ENCODE measurements at regions not wholly inside any gene's neighbourhood (a gene's known extent, or its start where the extent isn't known, plus 50 kb on each side); places are given as distances from the start of the nearest gene placed in this dataset.

DNA sequence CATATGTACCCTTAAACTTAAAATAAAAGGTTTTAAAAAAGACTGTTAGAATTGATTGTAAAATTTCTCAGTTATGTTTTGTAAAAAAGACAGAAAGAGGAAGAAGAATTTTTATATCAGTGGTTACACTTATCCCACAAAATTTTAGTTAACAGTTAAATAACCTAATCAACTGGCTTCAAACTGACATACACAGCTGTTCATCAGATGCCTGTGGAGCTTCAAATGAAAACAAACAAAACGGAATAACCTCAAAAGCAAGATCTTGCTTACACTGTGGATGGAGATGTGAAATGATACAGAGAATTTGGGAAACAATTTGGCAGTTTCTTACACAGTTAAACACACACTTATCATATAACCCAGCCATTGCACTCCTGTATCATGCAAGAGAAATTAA is 521.0 kb downstream of the ETS1 start:
- no peak for DNase-seq

- peak; percentile 86 for DNase-seq
Observed at GRCh38 chr11:128061281-128061871, 526.0 kb downstream of the ETS1 start.

DNA sequence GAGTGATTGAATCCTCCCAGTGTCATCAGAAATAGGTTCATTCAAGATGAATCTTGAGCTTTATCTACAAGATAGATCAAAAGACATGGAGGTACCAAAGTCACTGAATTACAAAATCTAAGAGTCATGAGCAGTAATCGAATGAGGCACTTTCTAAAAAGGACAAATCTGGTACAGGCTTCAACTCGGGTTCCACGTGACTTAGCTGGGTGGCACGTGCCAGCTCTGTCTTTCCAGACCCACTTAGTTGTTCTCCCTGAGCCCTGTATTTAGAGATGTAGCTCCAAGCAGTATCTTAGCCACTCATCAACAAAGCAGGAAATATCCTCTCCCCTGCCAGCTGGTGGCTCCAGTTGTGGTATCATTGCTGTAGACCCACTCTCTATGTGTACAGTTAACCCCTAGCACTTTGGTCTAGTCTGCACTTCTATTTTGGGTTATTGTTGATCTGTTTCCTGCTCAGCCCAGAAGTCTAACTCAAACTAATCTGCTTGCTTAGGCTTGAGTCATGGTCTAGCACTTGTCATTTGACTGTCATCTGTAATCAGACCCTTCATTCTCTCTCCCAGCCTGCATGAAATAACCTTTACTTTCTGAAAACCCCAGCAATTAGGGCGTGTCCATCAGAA is 528.7 kb downstream of the ETS1 start:
- no peak for DNase-seq

GRCh38 chr11:128057786-128058395 is 529.5 kb downstream of the ETS1 start:
- DNase-seq, result no peak

DNA sequence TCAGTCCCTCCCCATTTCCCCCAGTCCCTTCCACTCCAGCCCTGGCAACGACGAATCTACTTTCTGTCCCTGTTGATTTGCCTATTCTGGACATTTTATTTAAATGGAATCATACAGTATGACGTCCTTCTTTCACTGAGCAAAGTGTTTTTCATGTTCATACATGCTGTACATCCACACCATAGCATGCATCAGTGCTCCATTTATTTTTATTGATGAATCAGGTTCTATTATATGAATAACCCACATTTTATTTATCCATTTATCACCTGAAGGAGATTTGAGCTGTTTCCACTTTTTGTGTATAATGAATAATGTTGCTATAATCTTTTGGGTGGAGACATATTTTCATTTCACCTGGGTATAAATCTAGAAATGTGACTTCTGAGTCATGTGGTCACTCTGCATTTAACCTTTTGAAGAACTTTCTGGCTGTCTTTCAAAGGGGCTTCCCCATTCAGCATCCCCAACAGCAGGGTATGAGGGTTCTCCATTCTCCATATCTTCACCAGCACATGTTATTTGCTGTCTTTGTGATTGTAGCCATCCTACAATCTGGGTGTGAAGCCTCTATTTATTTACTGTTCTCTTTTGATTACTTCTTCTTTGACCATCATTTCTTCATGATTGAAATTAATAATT is 531.7 kb downstream of the ETS1 start:
- no peak for DNase-seq

DNA sequence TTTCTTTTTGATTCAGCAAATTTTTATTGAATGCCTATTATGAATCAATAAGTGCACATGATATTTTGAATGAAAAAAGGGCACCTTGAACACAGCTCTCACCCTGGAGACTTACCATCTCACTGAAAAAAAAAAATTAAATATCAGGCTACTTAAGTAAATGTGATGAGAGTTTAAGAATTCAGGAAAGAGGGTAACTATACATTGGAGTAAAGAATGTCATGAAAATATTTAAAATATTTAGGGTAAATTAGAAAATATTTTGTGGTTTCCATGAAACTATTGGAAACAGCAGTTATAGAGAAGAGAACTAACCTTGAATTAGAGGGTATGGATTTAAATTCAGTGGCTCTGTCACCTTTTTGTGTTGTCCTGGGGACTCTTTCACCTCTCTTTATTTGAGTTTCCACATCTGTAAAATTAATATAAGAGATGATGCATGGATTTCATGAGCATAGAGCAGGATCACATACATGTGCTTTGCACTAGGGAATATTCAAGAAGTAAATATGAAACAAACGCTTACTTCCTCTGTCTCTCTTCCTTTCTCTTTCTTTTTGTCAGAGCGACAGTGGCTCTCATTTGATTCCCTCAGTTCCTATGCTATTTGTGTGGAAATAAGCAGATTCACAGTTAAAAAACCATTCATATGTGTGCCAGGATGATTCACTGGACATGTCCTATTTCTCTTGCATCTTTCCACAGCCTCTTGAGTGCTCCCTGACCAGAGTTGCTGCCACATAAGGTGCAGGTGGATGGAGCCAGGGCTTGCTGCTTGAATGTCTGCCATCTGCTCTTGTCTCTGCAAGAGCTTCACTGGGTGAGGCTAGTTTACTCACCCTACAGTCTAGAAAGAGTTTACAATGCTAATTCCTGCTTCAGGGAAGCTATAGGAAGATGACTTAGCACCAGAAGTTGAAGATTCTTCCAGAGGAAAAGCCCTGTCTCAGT is 533.1 kb downstream of the ETS1 start:
- no peak for DNase-seq

GRCh38 chr11:128052912-128053641 is 534.3 kb downstream of the ETS1 start:
- no peak for DNase-seq

GRCh38 chr11:128048121-128048520 is 539.2 kb downstream of the ETS1 start:
- no peak for DNase-seq

DNA sequence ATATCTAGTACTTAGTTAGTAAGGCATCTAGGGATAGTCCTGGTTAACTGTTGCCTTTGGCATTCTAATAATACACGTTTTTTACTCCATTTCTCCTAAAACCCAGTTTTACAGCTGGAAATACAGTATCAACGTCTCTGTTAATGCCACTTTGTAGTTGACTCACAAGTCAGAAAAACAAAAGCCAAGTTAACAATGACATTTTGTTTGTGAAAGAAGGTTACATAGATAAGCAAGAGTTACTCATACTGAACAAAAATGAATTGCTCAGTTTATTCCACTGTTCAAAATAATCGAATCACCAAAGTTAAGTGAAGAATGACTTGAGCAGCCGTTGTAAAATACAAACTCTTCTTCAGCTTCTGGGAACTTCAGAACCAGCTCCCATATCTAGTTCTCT is 540.3 kb downstream of the ETS1 start:
- DNase-seq, result no peak

DNA sequence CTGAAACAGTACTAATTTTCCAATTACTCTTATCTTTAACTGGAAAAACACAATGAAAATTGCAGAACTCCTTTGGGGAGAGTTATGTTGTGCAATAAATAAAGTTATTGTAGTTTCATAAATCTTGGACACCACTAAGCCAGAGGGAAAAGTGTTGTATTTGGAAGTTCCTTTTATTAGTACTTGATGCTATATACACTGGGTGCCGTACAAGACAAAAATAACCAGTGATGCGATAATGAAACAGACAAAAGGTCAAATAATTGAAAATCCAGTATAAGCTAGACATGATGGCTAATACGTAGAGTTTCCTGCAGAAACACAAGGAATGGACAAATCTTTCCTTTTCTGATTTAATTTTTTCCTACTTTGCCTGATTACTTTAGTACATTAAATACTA is 541.1 kb downstream of the ETS1 start:
- no peak for DNase-seq

GRCh38 chr11:128045094-128045725 is 542.1 kb downstream of the ETS1 start:
- DNase-seq, result no peak

- peak; percentile 20 for DNase-seq
Observed at GRCh38 chr11:128042290-128042751, 545.0 kb downstream of the ETS1 start.

DNA sequence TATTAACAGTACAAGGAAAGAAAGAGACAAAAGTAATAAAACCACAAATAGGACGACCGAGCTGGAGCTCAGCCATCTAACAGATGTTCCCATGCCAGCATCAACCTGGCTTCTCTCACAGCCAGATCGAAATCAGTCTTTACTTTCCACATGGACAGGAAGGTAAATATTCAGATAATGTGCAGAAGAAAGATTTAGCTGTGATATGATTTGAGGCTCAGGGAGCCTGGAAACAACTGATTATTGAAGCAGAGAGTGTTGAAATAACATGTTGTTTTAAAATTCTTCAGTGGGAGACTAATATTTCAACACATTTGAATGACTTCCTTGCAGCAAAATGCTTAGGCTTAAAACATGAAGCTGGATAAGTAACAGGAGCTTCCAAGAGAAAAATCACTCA is 546.8 kb downstream of the ETS1 start:
- DNase-seq, result no peak

DNA sequence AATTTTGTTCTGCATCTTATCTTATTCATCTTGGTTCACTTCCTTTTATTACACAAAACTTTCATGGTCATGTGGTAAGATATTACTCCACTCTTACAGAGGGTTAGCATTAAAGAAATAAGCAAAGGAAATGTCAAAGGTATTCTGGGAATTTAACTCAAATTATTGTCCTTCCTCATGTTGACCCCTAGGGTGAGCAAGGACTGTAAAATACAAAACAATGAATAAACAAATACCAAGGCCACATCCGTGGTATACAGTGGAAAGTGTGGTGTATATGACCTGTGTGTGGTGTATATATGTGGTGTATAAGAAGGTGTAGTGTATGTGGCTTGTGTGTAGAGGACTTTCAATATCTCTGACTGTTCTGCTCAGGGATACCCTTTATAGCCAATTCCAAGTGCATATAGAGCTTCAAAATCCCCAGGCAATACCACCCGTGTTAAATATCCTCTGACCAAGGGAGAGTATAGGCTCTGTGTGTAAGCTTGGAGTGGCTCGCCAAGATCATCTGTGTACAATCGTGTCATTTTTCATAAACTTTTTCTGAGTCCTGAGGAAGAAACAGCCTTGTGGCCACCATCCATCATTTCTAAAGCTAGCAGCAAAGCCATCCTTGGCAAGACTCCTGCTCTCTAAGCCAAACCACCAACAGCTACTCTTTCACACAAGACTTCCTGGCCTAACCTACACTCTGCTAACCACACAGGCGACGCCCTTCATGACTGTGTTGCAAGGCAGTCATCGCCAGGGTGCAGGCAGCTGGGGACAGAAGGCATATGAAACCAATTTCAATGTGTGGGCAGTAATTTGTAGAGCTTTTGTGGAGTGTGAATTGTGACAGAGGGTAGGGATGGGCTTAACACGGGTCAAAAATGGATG is 548.0 kb downstream of the ETS1 start:
- DNase-seq, result peak; percentile 45

GRCh38 chr11:128036556-128037093 is 550.7 kb downstream of the ETS1 start:
- no peak for DNase-seq

DNA sequence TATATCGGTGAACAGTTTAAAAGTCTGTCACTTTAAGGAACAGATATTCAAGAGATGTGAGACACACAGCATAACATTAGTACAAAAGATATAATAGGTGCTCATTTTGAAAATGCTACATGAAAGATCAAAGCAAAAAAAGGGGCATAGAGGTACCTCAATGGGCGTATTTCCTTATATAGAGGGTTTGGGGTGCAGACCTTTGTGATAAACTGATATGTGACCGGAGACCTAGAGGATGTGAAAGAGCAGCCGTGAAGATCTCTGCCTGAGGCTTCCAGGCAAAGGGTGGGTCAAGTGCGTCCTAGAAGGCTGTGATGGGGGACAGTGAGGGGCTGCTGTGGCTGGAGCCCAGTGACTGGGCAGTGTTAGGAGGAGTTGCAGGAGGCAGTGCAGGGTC is 551.4 kb downstream of the ETS1 start:
- no peak for DNase-seq

DNA sequence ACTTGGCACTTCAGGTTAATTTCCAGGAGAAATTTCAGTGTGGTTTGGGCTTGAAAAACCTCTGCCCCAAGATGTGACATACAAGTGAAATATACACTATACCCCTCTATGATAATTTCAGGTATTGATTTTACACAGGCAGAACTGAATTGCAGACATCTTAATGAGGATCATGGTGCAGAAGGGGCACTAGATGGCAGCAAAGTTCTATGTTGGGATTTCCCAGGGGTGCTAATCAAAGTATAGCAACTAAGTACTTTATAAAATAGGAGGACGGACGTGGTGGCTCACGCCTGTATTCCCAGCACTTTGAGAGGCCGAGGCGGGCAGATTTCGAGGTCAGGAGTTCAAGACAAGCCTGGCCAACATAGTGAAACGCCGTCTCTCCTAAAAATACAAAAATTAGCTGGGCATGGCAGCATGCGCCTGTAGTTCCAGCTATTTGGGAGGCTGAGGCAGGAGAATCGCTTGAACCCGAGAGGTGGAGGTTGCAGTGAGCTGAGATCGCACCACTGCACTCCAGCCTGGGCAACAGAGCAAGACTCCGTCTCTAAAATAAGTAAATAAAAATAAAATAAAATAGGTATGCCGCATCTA is 555.7 kb downstream of the ETS1 start:
- DNase-seq, result peak; percentile 83

DNA sequence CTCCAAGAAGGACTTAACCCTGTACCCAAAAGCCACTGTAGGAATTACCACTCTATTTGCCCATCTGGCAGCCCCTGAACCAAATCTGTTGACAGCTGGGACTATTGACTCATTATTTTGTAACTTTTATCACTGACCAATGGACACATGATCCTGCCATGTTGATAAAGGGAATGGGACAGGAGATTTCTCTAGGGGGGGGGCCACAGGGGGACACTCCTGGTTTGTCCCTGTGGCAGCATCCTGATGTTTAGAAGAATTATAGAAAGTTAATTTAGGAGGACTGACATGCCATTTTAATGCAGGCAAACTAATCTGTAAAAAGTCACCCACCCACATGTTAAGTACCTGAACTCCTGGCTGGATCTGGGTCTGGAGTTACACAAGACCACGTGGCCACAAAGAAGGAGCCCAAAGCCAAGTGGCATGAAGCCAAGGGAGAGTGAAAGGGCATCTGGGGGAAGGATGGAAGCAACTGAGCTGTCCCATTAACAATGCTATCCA is 558.1 kb downstream of the ETS1 start:
- DNase-seq, result peak; percentile 47

GRCh38 chr11:128026596-128026995 is 560.8 kb downstream of the ETS1 start:
- no peak for DNase-seq

GRCh38 chr11:128022761-128023160 is 564.6 kb downstream of the ETS1 start:
- DNase-seq, result no peak
